HG03280 (cell line): ENCODE measurements at regions not wholly inside any gene's neighbourhood (a gene's known extent, or its start where the extent isn't known, plus 50 kb on each side); places are given as distances from the start of the nearest gene placed in this dataset.

ENCODE experiments used
- ATAC-seq: cut with Tn5 transposase; IDR thresholded peaks from one replicate; pipeline ENCODE4 v1.9.1; 2021; ENCODE audit warnings: mild to moderate bottlenecking, moderate library complexity; ENCODE audit not compliant: unreplicated experiment

GRCh38 chrX:104309169-104309568, 54.4 kb upstream of the ESX1 start:
- ATAC-seq = no peak

- no peak for ATAC-seq
Measured at GRCh38 chrX:104307341-104307740, 52.6 kb upstream of the ESX1 start.

- no peak for ATAC-seq
Measured at GRCh38 chrX:104306180-104306579, 51.4 kb upstream of the ESX1 start.
